ENCODE measurements at regions not wholly inside any gene's neighbourhood (a gene's known extent, or its start where the extent isn't known, plus 50 kb on each side); places are given as distances from the start of the nearest gene placed in this dataset.

DNA sequence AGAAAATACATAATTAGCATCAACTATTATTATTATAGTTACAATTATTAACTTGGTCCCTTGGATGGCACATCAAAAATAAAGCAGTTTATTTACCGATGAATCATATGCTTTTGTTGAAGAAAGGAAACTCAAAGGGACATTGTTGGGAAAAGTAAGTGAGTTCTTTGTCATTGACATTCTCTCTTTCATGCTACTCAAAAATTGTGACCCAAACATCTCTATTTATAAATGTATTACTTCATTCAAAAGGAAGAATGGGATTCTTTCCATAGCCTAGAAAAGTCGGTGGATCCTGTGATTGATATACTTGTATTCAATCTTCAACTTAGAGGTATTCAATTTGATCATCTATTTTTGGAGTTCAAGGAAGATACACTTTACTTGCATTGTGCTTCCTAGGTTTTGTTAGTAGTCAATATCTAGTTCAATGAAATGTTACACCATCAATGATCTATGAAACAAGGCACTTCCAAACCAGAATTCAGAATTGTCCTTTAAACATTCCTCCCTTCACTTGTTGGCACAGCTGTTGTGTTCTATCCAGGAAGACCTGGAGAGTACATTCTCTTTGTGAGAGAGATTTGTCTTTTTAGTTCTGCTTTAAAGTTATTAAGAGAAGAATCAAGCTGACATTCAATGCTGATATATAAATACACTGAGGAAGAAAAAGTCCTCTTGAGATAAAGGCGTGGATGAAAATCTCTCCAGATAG, 235.2 kb downstream of the TMEM26 start:
- TF ChIP-seq, protein P1, sequence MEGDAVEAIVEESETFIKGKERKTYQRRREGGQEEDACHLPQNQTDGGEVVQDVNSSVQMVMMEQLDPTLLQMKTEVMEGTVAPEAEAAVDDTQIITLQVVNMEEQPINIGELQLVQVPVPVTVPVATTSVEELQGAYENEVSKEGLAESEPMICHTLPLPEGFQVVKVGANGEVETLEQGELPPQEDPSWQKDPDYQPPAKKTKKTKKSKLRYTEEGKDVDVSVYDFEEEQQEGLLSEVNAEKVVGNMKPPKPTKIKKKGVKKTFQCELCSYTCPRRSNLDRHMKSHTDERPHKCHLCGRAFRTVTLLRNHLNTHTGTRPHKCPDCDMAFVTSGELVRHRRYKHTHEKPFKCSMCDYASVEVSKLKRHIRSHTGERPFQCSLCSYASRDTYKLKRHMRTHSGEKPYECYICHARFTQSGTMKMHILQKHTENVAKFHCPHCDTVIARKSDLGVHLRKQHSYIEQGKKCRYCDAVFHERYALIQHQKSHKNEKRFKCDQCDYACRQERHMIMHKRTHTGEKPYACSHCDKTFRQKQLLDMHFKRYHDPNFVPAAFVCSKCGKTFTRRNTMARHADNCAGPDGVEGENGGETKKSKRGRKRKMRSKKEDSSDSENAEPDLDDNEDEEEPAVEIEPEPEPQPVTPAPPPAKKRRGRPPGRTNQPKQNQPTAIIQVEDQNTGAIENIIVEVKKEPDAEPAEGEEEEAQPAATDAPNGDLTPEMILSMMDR (IDR thresholded peaks at IDR 0.05), result no peak
- no peak for TF ChIP-seq POLR2AphosphoS5 (IDR thresholded peaks at IDR 0.05)

Measured in suprapubic skin (tissue), 3 donors.